HG03558 (cell line): ENCODE measurements at regions not wholly inside any gene's neighbourhood (a gene's known extent, or its start where the extent isn't known, plus 50 kb on each side); places are given as distances from the start of the nearest gene placed in this dataset.
"Not testable (repeated sequence)": the region's sequence is repeated elsewhere in the genome, so short reads cannot be mapped to it uniquely, and the experiment has no call there.

Experiments used
- ATAC-seq: cut with Tn5 transposase; IDR thresholded peaks from one replicate; pipeline ENCODE4 v1.9.1; 2021; ENCODE audit warnings: moderate number of reproducible peaks; ENCODE audit not compliant: unreplicated experiment; ENCODE audit errors: extremely low read depth

DNA sequence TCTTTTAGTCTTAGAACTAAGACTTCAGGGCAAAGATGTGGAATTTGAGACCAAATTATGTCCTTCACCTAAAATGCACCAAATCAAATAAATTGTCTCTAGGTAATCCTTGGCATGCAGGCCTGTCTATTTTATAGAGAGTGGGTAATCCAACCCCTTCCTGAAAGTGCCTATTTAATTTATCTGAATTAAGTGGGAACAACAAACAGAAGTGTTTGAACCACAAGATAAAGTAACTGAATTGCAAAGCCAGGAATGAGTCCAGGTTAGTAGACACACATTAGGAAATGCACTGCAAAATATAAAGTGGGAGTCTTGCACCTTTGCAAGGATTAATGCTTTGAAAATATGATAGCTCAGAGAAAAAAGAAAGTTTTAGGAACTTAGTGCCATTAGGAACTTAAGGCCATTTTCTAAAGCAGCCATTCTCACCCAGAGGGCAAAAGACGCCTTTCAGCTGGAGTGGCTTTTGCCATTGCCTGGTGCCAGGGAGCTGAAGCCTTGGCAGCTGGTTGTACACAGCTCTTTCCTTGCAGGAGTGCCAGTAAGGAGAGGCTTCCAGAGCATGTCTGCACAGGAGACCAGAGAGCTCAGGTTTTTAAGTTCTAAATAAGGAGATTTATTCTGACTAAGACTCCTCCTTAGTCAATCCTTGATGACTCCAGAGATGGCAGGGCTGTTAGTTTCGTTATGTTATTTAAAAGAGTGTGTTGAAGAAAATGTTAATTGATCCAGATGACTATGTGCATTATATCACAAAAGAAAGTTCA lies 151.7 kb upstream of the ELL2 start:
- no peak for ATAC-seq

DNA sequence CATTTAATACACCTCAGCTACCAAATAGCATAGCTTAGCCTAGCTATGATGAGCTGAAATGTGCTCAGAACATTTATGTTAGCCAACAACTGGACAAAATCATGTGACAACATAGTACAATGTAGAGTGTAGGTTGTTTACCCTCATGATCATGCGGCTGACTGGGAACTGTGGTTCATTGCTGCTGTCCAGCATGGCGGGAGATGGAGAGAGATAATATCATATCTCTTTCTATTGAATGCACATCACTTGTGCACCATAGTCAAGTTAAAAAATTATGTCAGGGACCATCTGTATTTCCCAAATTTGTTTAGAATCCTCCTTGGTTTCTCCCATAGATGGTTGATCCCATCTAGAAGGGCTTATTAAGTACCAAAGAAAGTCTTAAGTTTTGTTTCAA lies 151.1 kb upstream of the ELL2 start:
- ATAC-seq: no peak

DNA sequence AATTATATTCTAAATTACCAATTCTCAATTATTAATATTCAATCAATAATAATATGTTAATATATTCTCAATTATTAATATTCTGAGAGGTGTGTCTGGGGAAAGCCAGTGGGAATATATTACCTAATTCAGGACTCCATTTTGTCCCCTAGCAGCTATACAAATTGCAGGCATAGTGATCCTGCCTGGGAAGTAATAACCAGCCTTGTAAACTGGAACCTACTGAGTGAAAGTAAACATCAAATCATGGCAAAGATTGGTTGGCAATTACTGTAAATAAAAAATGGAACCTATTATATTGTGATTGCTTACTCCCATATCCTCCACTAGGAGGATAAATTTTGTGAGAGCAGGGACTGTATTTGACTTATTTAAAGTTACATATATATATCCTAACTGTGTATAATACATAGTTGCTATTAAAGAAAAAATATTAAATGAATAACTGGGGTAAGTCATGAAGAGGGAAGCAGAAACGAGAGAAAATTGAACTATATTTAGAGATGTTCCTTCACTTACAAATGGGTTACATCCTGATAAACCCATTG lies 150.5 kb upstream of the ELL2 start:
- no peak for ATAC-seq

DNA sequence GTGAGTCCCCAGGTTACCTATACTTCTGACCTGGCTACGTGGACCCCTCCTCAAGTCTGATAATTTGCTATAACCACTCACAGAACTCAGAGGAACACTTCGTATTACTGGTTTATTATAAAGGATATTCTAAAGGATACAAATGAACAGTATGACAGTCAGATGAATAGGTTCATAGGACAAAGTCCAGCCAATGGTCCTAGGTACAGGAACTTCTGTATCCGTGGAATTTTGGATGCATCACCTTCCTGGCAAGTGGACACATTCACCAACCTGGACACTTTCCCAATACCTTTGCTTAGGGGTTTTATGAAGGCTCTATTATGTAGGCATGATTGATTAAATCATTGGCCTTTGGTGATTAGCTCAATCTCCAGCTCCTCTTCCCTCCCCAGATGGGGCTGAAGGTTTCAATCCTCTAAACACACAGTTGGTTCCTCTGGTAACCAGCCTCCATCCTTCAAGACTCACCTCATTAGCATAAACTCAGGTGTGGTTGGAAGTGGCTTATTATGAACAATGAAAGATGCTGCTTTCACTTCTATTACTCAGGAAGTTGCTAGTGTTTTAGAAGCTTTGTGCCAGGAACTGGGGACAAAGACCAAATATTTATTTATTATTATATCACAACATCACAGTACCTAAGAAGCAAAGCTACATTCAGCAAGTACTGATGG lies 149.6 kb upstream of the ELL2 start:
- ATAC-seq: no peak

GRCh38 chr5:96110300-96110699 lies 148.6 kb upstream of the ELL2 start:
- no peak for ATAC-seq

- ATAC-seq: not testable (repeated sequence)
These were observed 147.0 kb upstream of the ELL2 start for GRCh38 chr5:96108629-96109028.

- ATAC-seq: not testable (repeated sequence)
These were observed 142.2 kb upstream of the ELL2 start for GRCh38 chr5:96103829-96104228.

DNA sequence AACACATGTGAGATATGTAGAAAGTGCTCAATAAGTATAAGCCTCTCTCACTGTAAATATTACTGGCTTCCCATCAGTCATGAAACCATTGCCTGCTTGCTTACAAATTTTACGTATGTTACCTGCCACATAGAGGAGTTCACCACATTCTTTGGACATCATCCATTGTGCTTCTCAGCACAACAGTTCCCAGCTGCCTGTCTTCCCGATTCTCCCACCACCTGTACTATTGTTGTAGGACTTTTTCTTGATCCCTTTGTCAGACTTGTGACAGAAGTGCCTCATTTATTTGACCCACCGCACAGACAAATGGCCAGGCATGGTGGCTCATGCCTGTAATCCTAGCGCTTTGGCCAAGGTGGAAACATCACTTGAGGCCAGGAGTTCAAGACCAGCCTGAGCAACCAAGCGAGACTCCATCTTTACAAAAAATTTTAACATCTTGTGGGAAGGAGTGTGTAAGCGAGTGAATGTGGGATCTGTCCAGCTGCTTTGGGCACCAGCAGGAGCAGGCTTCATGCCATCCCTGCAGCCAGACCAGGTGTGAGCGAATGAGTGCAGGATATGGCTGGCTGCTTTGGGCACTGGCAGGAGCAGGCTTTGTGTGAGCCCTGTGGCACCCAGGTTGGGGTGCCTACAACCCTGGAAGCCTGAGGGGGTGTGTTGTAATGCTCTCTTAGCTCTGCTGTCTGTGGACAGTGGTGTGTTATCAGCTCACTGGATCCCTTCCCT lies 139.9 kb upstream of the ELL2 start:
- no peak for ATAC-seq

DNA sequence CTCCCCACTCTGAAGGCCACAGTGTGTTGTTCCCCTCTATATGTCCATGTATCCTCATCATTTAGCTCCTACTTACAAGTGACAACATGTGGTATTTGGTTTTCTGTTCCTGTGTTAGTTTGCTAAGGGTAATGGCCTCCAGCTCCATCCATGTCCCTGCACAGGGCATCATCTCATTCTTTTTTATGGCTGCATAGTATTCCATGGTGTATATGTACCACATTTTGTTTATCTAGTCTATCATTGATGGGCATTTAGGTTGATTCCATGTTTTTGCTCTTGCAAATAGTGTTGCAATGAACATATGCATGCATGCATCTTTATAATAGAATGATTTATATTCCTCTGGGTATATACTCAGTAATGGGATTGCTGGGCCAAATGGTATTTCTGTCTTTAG lies 135.8 kb upstream of the ELL2 start:
- ATAC-seq: not testable (repeated sequence)

GRCh38 chr5:96096724-96097123 lies 135.1 kb upstream of the ELL2 start:
- no peak for ATAC-seq

GRCh38 chr5:96094904-96095303 lies 133.3 kb upstream of the ELL2 start:
- ATAC-seq: no peak

GRCh38 chr5:96093890-96094381 lies 132.3 kb upstream of the ELL2 start:
- no peak for ATAC-seq

DNA sequence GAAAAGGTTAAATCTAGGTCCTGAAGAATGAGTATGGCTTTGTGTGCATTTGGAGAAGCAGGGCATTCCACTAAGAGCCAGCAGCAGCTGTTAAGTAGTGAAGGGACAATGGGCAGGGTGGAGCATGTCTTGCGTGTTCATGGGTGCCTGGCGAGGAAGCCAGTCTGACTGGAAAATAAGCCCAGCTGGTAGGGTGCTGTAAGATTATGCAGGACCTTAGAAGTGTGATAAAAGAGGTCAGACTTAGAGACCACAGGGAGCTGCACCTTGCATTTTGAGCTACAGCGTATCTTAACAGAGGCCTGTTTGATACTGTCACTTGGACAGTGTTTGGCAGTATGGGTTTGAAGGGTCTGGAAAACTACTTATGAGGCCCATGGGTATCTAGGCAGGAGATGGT lies 131.7 kb upstream of the ELL2 start:
- no peak for ATAC-seq

GRCh38 chr5:96091874-96092273 lies 130.2 kb upstream of the ELL2 start:
- ATAC-seq: no peak

DNA sequence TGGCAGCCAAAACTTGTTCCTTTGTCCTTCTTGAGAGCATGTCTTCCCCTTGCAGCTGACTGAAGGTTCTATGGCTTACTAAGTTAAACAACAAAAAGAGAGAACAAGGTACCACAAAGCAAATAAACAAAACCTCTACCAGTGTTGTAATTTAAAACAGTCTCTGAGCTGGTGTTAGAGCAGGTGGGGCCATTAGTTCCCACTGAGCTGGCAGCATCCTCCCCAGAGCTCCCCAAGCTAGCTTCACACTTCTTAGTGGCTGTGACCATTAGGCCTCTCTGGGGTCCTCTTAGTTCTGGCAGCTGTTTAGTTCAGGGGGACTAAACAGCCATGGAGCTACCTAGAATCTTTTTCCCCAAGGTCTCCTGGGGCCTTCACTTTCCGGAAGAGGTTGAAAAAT lies 128.6 kb upstream of the ELL2 start:
- no peak for ATAC-seq

DNA sequence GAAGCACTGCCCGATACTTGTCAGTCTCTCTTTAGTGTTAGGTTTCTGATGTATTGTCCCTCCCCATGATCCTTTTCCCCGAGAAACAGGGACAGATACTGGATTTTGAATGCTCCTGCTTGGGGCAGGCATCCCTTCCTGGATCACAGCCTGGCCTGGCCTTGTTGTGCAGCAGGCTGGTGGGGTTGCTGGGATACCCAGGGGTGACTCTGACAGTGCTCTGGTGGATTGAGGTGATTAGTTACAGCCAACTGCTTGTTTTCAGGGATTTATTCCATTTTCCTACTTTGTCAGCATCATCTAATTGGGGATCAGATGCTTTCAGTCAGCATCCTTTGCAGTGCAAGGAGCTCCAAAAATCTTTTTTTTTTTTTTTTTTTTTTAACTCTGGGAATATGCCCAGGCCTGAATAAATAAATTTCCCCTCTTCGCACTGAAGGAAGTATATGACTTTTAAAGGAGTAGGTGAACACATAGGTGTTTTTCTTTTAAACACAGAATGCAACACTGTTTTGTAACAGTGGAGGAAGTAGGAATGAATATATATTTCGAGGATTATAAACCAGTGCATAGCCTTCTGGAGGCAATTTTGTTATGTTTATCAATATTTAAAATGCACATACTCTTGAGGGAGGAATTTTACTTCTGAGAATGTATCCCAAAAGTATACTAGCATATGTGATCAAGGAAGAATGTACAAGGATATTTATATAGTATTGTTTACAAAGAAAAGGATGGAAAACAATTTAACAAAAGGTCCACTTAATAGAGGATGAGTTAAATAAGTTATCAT lies 127.3 kb upstream of the ELL2 start:
- no peak for ATAC-seq

GRCh38 chr5:96087939-96088338 lies 126.3 kb upstream of the ELL2 start:
- no peak for ATAC-seq

DNA sequence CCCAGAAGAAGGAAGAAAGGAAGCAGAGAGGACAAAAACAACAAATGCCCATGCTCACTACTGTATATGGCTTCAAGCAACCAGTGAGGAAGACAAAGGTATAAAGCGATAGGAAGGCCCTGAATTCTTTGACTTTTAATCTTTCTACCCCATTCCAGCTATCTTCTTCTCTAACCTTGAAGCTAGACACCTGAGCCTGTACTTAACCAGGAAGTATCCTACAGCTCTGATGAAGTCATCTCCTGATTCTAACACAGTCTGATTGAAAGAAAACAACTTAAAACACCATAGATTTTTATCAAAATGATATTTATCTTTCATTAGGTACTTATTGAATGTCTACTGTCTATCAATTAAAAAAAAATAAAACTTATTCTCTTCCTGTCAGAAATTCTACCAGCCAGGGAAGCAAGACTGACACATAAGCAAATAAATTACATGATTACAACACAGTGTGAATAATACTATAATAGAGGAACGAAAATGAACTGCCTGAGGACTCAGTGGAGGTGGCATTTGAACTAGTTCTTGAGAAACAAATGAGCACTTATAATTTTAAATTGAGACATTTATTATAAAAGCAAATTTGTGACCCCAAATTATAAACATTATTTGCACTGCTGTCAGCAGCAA lies 123.3 kb upstream of the ELL2 start:
- no peak for ATAC-seq

DNA sequence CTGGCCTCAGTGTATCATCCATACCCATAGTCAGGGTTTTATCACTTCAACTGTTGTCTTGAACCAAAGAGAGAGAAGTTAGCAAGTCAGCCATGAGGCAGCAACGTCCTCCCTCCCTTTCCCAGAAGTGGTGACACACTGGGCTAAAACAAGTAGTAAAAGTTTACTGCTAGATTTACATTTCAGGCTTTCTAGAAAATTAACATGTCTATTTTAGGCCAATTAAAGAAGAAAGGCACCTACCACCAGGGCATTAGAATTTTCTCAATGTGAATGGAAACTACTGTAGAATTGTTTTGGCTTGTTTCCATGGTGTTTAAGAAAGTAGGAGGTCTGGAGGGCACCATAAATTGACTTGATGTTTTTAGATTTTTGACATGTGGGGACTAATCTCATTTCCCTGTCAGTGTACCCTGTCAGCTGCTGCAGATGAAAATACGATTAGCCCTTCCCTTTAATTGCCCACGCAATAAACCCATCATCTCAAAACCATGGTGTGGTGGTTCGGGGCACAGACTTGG lies 121.8 kb upstream of the ELL2 start:
- no peak for ATAC-seq
